HG03342 (cell line): ENCODE measurements at regions not wholly inside any gene's neighbourhood (a gene's known extent, or its start where the extent isn't known, plus 50 kb on each side); places are given as distances from the start of the nearest gene placed in this dataset.

ENCODE experiments used
- ATAC-seq: cut with Tn5 transposase; IDR thresholded peaks from one replicate; pipeline ENCODE4 v1.9.1; 2021; ENCODE audit warnings: mild to moderate bottlenecking, moderate library complexity; ENCODE audit not compliant: unreplicated experiment

DNA sequence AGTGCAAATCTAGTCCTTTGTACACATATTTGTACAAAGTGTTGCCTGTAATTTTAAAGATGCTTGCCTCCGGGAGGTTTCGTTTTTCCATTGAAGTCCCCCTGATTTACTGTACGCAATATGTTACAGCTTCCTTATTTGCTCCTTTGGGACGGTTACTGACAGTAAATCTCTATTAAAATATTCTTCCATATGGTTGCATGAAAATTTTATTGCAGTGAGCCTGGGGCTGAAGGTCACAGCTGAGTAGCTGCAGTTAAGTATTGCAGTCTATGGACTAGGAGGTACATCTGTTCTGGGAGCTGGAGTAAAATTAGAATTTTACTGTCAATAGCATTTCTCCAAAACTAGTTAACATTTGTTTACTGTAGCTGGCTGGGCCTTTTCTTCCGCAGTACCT, 119.2 kb downstream of the ETAA1 start:
- ATAC-seq, result no peak

DNA sequence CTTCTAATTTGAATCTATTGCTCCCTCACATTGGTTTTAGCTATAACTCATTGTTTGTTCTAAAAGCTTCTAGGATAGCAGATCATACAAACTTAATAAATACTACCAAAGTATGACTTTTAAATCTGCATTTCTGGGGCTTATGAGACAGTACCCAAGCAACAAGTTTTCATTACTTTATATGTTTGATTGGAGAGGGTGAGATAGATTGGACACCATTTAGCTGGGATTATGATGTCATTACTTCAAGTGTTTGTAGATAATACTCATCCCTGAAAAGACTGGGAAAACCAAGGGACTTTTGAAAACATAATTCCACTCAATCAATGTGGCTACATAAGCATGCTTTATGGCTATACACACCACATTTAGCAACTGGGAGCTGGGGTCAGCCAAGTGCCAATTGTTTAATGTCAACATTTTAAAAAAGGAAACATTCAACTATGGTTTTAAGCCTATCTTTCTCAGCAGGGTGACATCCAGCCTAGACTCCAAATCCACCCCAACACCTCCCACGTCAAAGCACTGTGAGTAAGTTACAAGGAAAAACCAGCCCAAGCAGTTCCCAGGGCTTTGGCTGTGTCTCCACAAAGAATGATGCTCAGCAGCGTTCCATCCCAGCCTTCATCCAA, 119.9 kb downstream of the ETAA1 start:
- no peak for ATAC-seq

DNA sequence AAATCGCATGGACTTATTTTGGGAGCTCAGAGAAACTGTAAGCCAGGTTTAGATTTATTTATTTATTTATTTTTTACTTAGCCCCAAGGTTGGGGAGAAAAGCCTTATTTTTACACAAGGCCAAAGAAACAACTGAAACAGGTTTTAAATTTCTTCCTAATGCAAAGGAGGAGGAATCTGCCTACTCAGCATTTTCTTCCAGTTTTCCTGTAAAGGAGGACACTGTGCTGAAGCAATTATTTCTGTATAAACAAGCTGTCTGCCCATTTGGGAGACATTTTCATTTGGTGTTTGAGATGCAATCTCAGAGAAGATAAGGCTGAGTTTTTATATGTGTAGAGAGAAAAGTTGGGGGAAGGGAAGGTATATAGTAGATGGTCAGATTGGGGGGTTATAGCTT, 125.0 kb downstream of the ETAA1 start:
- ATAC-seq, result no peak

DNA sequence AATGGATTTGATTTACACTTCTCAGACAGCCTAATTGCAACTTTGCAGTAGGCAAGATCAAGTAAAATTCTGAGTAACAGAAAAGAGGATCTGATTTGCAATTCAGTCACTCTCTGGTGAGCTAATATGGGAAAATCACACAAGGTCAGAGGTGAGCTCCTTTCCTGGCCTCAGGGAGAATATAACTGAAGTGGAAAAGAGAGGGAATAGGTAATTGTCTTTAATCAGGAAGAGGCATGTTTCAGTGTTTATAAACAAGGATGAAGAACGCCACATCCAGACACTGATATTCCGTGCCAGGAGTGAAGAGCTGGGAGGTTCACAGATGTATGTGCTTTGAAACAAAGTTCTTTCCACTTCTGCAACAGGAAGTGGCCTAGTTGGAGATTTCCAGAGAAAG, 127.1 kb downstream of the ETAA1 start:
- no peak for ATAC-seq

- ATAC-seq, result no peak
These were observed 127.6 kb downstream of the ETAA1 start for GRCh38 chr2:67524777-67525176.

DNA sequence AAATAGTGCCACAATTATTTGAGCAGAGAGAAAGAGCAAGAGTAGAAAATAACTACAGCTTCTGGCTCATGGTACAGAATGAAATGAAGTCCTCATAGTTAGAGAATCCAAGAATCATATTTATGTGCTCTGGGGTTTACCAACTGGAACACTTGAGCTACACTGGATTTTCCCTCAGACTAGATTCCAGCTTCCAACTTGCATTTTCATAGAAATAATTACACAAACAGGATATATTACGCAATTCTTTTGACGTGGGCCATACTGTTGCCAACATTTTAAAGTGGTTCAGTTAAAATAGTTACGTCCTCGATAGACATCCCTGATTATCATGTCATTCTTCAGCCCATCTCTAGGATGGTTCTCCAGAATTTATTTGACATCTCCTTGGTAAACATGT, 129.2 kb downstream of the ETAA1 start:
- no peak for ATAC-seq

- ATAC-seq, result no peak
These were observed 131.2 kb downstream of the ETAA1 start for GRCh38 chr2:67528320-67528719.

DNA sequence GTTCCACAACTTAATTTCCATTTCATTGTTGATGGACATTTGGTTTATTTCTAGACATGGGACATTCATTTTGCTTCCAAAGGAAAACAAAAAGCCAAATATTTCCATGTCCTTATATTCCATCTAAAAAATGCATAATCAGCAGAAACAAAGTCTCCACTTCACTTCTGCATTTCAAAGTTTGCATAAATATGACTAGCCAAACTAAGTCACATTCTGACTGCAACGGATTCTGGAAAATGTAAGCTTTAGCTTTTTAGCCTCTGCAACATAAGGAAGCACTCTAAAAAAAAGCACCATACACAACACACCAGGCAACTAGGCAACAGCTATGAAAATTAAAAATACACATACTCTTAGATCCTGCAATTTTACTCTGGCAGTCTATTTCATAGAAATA, 135.3 kb downstream of the ETAA1 start:
- no peak for ATAC-seq

DNA sequence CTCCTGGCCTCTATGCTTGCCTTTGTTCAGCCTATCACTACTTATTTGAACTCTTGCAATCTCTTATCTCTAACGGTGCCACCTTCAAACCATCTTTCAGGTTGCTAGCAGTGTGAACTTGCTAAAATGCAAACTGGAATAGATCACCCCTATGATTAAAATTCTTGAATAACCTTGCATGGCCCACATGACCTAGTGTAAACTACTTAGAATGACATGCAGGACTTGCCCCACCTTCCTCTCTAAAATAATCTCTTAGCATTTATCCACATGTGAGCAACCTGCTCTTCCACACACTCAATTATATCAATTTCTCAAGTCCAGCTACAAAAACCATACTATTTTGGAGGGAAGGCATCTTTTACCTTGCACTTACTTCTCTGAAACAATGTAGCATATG, 137.6 kb downstream of the ETAA1 start:
- no peak for ATAC-seq

DNA sequence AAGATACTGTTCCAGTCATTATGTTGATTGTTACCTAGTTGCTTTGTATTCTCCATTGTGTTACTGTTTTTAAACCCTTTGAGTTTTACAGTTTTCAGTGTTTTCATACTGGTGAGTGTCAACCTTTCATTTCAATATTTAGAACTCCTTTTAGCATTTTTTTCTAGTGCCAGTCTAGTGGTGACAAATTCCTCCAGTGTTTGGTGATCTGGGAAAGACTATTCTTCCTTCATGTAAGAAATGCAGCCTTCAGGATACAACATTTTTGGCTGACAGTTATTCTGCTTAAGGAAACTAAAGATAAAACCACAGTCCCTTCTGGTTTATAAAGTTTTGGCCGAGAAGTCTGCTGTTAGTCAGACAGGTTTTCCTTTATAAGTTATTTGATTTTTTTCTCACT, 143.8 kb downstream of the ETAA1 start:
- no peak for ATAC-seq

- ATAC-seq, result no peak
These were observed 147.2 kb downstream of the ETAA1 start for GRCh38 chr2:67544286-67544685.

GRCh38 chr2:67548317-67549201, 151.4 kb downstream of the ETAA1 start:
- no peak for ATAC-seq

DNA sequence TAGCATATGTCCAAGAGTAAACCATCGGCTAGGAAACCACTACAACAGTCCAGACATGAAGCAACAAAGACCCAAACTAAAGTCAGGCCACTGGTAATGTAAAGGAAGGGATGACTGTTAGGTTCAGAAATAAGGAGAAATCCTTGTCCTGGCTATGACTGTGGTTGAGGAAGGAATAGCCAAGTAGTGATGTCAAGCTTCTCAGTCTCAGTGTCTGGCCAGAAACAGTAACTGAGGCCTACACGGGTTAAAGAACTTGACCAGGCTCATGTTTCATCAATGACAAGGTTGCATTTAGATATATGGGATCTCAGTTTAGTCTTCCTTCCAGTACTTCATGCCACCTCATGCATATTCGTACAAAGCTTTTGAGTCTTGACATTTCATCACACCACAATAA, 162.0 kb downstream of the ETAA1 start:
- no peak for ATAC-seq

DNA sequence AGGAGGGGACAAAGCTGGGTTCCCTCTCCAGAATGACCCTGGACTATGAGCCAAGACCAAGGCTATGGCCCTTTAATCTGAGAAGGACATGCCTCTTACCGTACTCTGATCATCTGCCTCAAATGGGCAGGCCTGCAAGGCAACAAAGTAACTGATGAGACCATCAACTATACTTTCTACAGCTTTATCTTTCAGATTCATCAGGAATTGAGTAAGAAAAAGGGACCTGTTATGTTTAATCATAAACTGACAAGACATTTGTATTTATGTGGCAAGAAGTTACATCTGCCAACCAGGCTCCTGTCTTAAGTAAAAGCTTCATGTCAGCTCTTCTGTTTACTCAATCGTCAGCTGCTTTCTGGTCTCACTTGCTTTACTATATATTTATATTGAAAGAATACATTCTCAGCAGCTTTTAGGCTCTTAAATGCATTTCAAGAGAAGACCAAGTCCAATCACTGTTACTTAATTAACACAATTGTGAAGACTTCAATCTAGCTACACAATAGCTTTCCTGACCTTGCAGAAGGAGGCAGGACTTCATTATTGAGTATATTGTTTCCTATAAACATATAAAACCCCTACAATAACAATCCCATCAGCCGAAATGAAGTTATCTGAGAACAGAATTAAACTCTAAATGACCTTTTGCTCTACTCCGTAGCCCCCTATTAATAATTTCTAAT, 163.8 kb downstream of the ETAA1 start:
- ATAC-seq, result no peak

DNA sequence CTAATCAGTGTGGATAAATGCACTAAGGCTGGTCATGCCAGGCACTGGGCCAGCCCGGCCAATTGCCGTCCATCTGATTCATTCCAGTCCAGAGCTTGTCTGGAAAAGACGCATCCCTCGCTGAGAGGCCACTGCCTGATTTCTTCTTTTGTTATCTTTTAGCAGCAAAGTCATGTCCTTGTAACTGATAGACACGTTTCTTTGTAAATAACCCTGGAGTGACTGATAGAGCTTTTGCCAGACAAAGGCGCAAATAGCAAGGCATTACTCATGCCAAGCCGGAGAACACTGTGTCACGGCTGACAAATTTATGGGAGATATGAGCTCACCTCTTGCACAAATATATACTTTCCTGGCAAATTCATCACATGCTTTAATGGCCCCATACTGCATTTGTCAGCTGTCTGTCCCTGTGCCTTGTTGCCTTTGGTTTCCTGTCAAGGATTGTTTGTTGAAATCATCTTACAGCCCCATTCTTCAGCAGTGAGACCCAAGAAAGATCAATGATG, 164.4 kb downstream of the ETAA1 start:
- ATAC-seq, result no peak

- ATAC-seq, result no peak
These were observed 166.9 kb downstream of the ETAA1 start for GRCh38 chr2:67564076-67564475.

DNA sequence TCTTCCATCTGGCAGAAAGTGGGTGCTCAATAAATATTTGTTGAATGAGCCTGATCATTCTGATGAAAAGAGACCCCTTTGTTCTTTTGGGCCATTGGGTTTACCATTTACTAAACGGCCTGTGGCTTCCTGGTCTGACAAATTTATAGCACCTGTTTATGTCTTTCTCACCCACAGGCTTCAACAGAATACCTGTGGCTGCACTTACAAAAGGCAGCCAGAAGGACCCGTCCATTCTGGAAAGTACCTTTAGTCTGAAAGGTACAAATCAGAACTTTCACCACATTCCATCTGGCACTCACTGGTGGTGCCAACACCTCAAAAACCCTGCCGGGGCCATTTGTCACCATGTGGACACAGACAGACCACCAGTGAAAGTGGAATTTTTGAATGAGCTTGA, 167.5 kb downstream of the ETAA1 start:
- no peak for ATAC-seq

- ATAC-seq, result no peak
These were observed 168.1 kb downstream of the ETAA1 start for GRCh38 chr2:67565262-67565661.

DNA sequence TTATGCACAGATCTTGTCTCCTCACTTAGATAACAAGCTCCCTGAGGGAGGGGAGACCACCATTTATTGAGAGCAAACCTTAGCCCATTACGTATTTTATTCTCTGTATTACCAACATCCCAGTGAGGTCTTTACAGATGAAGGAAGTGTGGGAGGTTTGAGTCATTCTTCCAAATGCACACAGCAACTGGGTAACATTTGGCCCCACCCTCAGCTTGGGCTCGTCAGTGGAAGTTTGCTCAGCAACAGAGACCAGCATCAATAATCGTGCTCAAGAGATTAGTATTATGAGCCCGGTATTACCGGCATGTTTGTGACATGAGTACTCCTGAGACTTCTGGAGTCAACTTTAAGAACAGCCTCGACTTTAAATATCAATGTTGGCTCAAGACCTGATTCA, 168.6 kb downstream of the ETAA1 start:
- ATAC-seq, result no peak

GRCh38 chr2:67566285-67566684, 169.2 kb downstream of the ETAA1 start:
- ATAC-seq, result no peak

GRCh38 chr2:67566958-67567635, 170.0 kb downstream of the ETAA1 start:
- no peak for ATAC-seq
